ENCODE measurements at regions not wholly inside any gene's neighbourhood (a gene's known extent, or its start where the extent isn't known, plus 50 kb on each side); places are given as distances from the start of the nearest gene placed in this dataset.

GRCh38 chr6:126797981-126798380 lies 320.5 kb upstream of the RSPO3 start:
- intact Hi-C loops (cut with DNase I) = no loop called here
- H3K4me1 ChIP-seq = no peaks in the 10 kb centered on the region
- TF ChIP-seq POLR2AphosphoS5 (IDR thresholded peaks at IDR 0.05; ENCODE audit: insufficient read depth in 1 of 2, low read depth in 1 of 2) = no peak
- no peak for TF ChIP-seq POLR2A (IDR thresholded peaks at IDR 0.05)
- TF ChIP-seq CTCF (IDR thresholded peaks at IDR 0.05) = no peak

GRCh38 chr6:126803769-126804168 lies 314.7 kb upstream of the RSPO3 start:
- TF ChIP-seq POLR2A (IDR thresholded peaks at IDR 0.05) (no peak), CTCF (IDR thresholded peaks at IDR 0.05) (no peak), POLR2AphosphoS5 (IDR thresholded peaks at IDR 0.05; ENCODE audit: insufficient read depth in 1 of 2, low read depth in 1 of 2) (no peak)
- H3K4me1 ChIP-seq = no peaks in the 10 kb centered on the region
- H3K4me3 ChIP-seq = no peak overlapping the region
- no peaks in the 10 kb centered on the region for H3K27me3 ChIP-seq
- intact Hi-C loops (cut with DNase I) = loop anchor here (10.0 kb wide), 1 partner anchor 311 kb away; the partner anchor contains the start of gene RSPO3
- no peaks in the 10 kb centered on the region for H3K9me3 ChIP-seq
- no peak overlapping the region for H3K27ac ChIP-seq
- no peak for DNase-seq (ENCODE audit: extremely low spot score in 2 of 2)
- H3K36me3 ChIP-seq = no peaks in the 10 kb centered on the region

More at GRCh38 chr6:126797981-126798380, 320.5 kb upstream of the RSPO3 start:
- H3K36me3 ChIP-seq = no peaks in the 10 kb centered on the region
- H3K9me3 ChIP-seq = no peaks in the 10 kb centered on the region
- H3K27me3 ChIP-seq = no peaks in the 10 kb centered on the region
- H3K27ac ChIP-seq = no peak overlapping the region
- no peak overlapping the region for H3K4me3 ChIP-seq
- DNase-seq (ENCODE audit: extremely low spot score in 2 of 2) = no peak

GRCh38 chr6:126804332-126805064 lies 314.0 kb upstream of the RSPO3 start:
- DNase-seq (ENCODE audit: extremely low spot score in 2 of 2) = no peak
- H3K9me3 ChIP-seq = no peaks in the 10 kb centered on the region
- intact Hi-C loops (cut with DNase I) = loop anchor here (10.0 kb wide), 1 partner anchor 310 kb away; the partner anchor contains the start of gene RSPO3
- no peak overlapping the region for H3K4me3 ChIP-seq
- H3K27ac ChIP-seq = no peak overlapping the region
- H3K4me1 ChIP-seq = no peaks in the 10 kb centered on the region
- peak in 2 of 3 experiments; percentile 45 to 55 for TF ChIP-seq CTCF (IDR thresholded peaks at IDR 0.05)
- no peak for TF ChIP-seq POLR2AphosphoS5 (IDR thresholded peaks at IDR 0.05; ENCODE audit: insufficient read depth in 1 of 2, low read depth in 1 of 2)
- no peaks in the 10 kb centered on the region for H3K36me3 ChIP-seq
- H3K27me3 ChIP-seq = no peaks in the 10 kb centered on the region

GRCh38 chr6:126805861-126806260 lies 312.6 kb upstream of the RSPO3 start:
- intact Hi-C loops (cut with DNase I) = loop anchor here (10.0 kb wide), 1 partner anchor 309 kb away; the partner anchor contains the start of gene RSPO3
- Histone ChIP-seq H3K4me1 (no peaks in the 10 kb centered on the region), H3K27me3 (no peaks in the 10 kb centered on the region), H3K36me3 (no peaks in the 10 kb centered on the region), H3K9me3 (no peaks in the 10 kb centered on the region), H3K27ac (no peak overlapping the region), H3K4me3 (no peak overlapping the region)
- DNase-seq (ENCODE audit: extremely low spot score in 2 of 2) = no peak
- TF ChIP-seq CTCF (IDR thresholded peaks at IDR 0.05) (no peak), POLR2A (IDR thresholded peaks at IDR 0.05) (no peak), POLR2AphosphoS5 (IDR thresholded peaks at IDR 0.05; ENCODE audit: insufficient read depth in 1 of 2, low read depth in 1 of 2) (no peak)

- H3K4me3 ChIP-seq = no peak overlapping the region
- H3K36me3 ChIP-seq = no peaks in the 10 kb centered on the region
- H3K27me3 ChIP-seq = no peaks in the 10 kb centered on the region
- H3K27ac ChIP-seq = no peak overlapping the region
- intact Hi-C loops (cut with DNase I) = loop anchor here (10.0 kb wide), 1 partner anchor 307 kb away; the partner anchor contains the start of gene RSPO3
- H3K9me3 ChIP-seq = no peaks in the 10 kb centered on the region
- TF ChIP-seq CTCF (IDR thresholded peaks at IDR 0.05) (no peak), POLR2A (IDR thresholded peaks at IDR 0.05) (no peak), POLR2AphosphoS5 (IDR thresholded peaks at IDR 0.05; ENCODE audit: insufficient read depth in 1 of 2, low read depth in 1 of 2) (no peak)
- H3K4me1 ChIP-seq = no peaks in the 10 kb centered on the region
- DNase-seq (ENCODE audit: extremely low spot score in 2 of 2) = no peak
Measured at GRCh38 chr6:126807876-126808275, 310.6 kb upstream of the RSPO3 start.
